GM11168 (cell line): ENCODE measurements at regions not wholly inside any gene's neighbourhood (a gene's known extent, or its start where the extent isn't known, plus 50 kb on each side); places are given as distances from the start of the nearest gene placed in this dataset.

ENCODE experiments used
- in situ Hi-C: fragments of 300-500 bp; cut with MboI; formaldehyde crosslinking; loops from one replicate; pipeline ENCODE4 v1.12.0; 2022; ENCODE audit warnings: low sequenced_read_pairs; ENCODE audit not compliant: unreplicated experiment

- in situ Hi-C loops = no loop called here
Observed at GRCh38 chr1:208534979-208535378, 290.8 kb upstream of the PLXNA2 start.

GRCh38 chr1:208535511-208535910 is 291.3 kb upstream of the PLXNA2 start:
- in situ Hi-C loops = no loop called here

DNA sequence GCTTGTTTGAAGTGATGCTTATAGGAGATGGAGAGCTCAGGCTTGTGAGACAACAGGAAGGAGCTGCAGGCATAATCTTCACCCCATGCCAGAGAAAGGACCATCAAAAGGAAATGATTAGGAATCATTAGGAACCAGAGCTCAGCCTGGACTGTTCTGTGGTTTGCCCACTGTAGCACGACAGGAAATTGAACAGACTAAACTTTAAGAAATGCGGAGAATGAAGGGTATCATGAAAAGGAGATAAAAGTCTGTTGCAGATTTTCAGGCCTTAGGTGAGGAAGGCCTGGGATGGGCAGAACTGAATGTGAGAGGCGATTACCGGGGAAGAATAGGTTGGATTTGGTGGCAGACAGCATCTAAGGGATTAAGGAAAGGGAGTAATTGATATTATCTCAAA is 292.0 kb upstream of the PLXNA2 start:
- in situ Hi-C loops = no loop called here

DNA sequence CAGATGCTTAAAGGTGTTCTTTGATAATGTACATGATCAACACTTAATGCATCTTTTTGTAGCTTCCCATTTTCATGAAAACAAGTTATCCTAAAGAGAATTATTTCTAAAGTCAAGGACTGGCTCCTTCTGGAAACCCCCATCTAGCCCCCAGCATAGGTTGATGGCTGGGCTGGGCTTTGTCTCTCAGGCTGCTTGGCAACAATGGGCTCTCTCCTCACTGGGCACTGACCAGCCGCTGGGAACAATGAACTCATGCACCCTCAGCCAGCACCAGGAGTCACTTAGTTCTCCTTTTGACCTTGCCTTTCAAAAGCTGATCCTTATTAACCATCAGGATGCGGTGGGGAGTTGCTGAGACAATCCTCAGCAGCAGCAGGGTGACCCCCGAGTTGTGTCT is 293.0 kb upstream of the PLXNA2 start:
- in situ Hi-C loops = no loop called here

GRCh38 chr1:208538078-208538477 is 293.9 kb upstream of the PLXNA2 start:
- in situ Hi-C loops = no loop called here

DNA sequence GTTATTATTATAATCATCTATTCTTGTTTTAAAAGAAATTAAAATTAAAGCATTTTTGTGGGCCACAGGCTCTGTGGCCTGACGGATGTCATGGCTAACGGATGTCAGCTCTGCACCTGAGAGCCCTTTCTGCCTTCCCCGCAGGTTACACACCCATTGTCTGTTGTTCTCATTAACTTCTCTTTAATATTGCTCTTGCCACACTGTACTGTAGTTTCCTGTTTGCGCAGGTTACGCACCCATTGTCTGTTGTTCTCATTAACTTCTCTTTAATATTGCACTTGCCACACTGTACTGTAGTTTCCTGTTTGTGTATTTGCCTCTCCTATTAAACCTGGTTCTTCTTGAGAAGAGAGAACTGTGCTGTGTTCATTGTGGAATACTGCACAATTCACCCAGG is 294.4 kb upstream of the PLXNA2 start:
- in situ Hi-C loops = no loop called here

DNA sequence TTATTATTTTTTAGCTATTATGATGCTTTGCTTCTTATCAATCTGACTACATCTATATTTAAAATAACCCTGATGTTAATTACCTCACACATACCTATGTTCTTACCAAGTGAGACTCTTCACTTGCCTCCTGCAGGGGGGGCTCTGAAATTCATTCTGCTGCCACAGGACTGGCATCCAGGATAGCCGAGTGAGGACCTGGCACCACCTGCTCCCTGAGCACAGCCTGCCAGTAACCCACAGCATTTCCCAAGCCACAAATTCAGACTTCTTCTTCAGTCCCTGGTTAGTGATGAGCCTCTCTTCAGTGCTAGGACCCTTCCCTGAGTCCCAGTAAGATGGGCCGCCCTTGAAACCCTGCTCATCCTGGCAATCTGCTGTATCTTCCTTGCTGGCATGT is 296.5 kb upstream of the PLXNA2 start:
- in situ Hi-C loops = no loop called here

DNA sequence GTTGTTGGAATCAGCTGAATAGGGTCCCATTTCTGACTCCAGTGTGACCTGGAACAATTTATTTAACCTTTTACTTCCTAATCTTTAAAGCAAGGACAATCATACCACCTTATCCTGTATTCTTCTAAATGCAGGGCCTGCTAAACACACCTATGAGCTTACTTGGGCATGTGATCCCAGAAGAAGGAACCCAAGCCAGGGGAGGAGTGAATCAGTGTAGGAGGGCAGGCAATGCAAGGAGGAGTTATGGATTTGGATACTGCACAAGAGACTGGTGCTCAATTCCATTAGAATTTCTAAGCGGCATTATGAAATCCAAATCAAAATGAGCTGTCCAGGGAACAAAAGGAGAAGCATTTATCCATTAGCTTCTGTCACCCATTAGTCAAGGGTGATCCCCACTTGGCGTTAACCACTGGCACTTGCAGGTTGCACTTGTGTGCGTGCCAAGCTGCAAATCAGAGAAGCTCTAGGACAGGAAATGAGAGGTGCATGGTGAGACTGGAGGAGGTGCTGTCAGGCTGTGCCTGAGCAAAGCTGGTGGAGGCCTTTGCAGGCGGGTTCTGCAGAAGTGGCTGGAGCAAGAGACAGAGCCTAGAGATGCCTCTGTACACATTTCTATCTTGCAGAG is 297.2 kb upstream of the PLXNA2 start:
- in situ Hi-C loops = no loop called here

DNA sequence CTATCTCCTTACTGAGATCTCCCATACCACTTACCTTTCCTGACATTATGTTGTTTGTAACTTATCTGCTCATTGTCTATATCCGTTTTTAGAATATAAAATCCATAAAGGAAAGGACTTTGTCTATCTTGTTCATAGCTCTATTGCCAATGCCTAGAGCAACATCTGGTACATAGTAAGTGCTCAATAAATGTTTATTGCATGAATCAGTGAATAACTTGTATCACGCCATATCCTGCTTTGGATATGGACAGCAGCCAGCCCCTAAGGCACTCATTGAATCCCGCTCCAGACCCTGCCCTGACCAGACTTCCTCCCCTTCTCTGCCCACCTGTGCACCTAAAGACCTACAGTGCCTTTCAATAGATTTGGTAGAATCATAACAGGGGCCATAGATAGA is 298.1 kb upstream of the PLXNA2 start:
- in situ Hi-C loops = no loop called here

DNA sequence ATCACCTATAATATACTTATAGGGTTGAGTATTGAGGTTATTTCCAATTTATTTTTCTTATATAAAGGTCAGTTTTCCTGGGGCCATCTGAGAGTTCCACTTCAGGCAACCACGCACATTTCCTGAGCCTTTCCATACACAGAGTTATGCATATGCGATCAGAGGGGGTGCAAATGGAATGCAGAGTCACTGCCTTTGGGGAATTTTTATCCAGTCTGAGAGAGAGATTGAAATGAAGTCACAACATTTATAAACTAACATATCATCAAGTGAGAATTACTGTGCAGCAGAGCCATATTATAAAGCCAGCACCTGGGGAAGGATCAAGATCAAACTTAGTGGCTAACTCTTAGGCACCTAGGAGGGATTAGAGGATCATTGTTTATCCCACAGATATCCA is 299.9 kb upstream of the PLXNA2 start:
- in situ Hi-C loops = no loop called here

DNA sequence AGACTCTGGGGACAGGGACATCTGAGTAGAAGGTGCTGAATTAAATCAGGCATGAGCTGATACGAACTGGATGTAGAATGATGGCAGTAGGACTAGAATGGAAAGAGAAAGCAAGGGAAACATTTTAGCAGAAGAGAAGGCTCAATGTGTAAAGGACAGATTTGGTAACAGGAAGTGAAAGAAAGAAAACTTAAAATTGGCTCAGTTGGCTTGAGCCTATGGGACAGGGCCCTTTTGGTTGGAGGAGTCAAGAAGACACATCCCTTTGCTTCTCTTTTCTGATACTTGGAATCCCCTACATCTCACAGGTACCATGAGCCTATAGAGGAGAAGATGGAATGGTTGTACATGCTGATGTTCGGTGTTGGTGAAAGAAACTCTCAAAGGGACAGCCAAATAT is 300.6 kb upstream of the PLXNA2 start:
- in situ Hi-C loops = no loop called here

DNA sequence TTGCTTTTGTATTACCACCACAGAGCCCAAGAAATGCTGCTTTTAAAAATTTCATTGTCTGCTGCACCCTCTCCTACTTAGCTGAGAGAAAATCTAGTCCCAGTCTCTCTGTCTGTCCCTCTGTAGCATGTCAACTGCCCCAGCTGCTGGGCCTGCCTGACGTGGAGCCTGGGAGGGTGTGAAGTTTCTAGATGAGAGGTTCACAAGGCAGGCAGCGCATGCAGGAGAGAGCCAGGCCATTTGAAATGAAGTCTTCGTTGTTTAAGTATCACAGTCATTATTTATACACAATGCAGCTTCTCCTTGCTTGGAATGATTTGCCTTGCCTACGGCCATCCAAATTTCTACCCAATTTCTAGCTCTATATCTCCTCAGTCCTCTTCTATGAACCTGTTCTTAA is 306.8 kb upstream of the PLXNA2 start:
- in situ Hi-C loops = no loop called here

DNA sequence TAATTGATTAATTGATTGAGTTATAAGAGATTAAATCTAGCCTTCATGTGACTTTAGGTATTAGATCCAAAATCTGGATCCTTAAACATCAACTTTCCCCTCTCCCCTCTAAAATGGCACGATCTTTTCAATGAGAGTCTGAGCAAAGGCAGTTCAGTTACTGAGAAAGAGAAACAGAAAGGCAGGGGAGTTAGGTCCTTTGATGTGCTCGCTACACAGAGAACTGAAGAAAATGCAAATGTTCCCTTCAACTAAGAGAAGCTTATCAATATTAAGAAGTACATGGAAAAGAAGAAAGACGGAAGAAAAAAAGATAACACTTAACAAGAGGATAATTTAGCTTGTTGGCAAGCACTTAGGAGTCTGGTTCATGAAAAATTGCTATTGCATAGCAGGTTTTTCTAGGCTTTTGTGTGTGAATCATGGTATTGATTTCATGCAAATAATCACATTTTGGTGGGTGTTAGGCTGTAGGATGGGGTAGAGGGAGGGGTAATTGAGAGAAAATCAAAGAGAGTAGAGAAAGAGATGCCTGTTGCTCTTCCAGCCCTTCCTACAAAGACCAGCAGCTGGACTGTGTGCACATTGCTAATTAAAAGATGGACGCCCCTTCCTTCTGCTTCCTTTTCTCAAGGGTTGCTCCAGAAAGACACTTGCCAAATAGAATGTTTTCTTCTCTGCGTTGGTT is 307.6 kb upstream of the PLXNA2 start:
- in situ Hi-C loops = no loop called here

DNA sequence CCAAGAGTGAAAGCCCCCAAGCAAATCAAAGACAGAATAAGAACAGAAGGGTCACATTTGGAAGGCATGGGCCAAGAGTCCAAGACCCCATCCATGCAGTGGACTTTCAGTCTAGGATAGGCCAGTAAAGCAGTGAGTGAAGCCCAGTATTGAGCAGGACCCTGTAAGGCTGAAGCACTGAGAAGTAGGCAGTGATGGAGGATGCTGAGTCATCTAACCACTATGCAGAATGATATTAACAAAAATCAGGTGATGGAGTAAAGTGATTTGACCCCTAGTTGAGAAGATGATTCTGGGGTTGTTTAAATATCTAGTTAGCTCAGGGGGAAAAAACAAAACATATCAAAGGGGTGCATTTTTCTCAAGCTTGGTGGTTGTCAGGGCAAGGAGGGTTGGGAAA is 308.7 kb upstream of the PLXNA2 start:
- in situ Hi-C loops = no loop called here

GRCh38 chr1:208556461-208556860 is 312.3 kb upstream of the PLXNA2 start:
- in situ Hi-C loops = no loop called here

GRCh38 chr1:208557046-208557722 is 313.0 kb upstream of the PLXNA2 start:
- in situ Hi-C loops = no loop called here

GRCh38 chr1:208557723-208558094 is 313.5 kb upstream of the PLXNA2 start:
- in situ Hi-C loops = no loop called here

GRCh38 chr1:208559597-208560329 is 315.6 kb upstream of the PLXNA2 start:
- in situ Hi-C loops = no loop called here

DNA sequence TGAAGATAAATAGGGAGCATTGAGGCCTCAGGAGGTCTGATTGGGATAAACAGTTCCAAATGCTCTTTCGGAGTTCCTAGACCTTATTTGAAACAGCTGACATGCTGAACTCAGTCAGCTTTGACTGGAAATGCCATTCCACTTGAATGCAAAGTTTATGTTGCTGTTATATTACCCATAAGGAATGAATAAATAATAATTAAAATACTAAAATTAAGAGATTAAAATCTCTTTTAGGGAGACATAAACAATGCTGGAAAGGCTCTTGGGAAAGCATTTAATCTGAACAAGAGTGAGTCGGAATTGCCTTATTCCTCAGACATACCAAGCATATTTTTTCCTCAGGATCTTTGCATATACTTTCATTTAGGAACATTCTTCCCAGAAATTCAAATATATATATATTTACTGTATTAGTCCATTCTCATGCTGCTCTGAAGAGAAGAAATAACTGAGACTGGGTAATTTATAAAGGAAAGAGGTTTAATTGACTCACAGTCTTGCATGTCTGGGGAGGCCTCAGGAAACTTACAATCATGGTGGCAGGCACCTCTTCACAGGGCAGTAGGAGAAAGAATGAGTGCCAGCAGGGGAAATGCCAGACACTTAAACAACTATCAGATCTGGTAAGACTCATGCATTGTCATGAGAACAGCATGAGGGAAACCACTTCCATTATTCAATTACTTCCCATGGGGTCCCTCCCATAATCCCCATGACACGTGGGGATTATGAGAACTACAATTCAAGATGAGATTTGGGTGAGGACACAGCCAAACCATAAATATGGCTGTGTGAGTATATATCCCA is 318.2 kb upstream of the PLXNA2 start:
- in situ Hi-C loops = no loop called here

GRCh38 chr1:208564466-208564865 is 320.3 kb upstream of the PLXNA2 start:
- in situ Hi-C loops = no loop called here
